AG04450 (cell line): ENCODE measurements at regions not wholly inside any gene's neighbourhood (a gene's known extent, or its start where the extent isn't known, plus 50 kb on each side); places are given as distances from the start of the nearest gene placed in this dataset.

ENCODE experiments used
- CTCF ChIA-PET: fragments of 300-600, 350-600 bp; formaldehyde crosslinking; extraction: SDS; loops from one replicate; lab custom pipeline; 2022; ENCODE audit warnings: antibody characterized with exemption, inconsistent platforms; lab: Charles Lee
- POLR2A ChIA-PET: fragments of 350-600 bp; formaldehyde crosslinking; extraction: SDS; loops from one replicate; lab custom pipeline; 2021; ENCODE audit warnings: antibody characterized with exemption, inconsistent platforms; lab: Yijun Ruan, JAX
- DNase-seq: peaks from one replicate; pipeline ENCODE4 v3.0.0-alpha.2; 2011; ENCODE audit warnings: low read depth, low spot score
- H3K27ac ChIP-seq: one replicate; pipeline ENCODE4 v1.5.1; 2012; ENCODE audit warnings: low read depth, low read length, control low read depth
- H3K27me3 ChIP-seq: one replicate; pipeline ENCODE4 v1.6.0; 2012; ENCODE audit warnings: low read length; ENCODE audit not compliant: control insufficient read depth, insufficient read depth
- H3K4me3 ChIP-seq: 2 replicates; pipeline ENCODE4 v1.5.1; 2011; ENCODE audit warnings: mild to moderate bottlenecking, low read depth, low read length, control low read depth
- H3K9me3 ChIP-seq: 2 replicates; pipeline ENCODE4 v1.5.1; 2012; ENCODE audit warnings: low read length; ENCODE audit not compliant: control insufficient read depth, insufficient read depth
- TF ChIP-seq, protein P1 (sequence below): IDR thresholded peaks from 2 replicates; pipeline ENCODE4 v1.5.1; 2011; ENCODE audit warnings: low read depth, low read length, control low read depth, inconsistent platforms

DNA sequence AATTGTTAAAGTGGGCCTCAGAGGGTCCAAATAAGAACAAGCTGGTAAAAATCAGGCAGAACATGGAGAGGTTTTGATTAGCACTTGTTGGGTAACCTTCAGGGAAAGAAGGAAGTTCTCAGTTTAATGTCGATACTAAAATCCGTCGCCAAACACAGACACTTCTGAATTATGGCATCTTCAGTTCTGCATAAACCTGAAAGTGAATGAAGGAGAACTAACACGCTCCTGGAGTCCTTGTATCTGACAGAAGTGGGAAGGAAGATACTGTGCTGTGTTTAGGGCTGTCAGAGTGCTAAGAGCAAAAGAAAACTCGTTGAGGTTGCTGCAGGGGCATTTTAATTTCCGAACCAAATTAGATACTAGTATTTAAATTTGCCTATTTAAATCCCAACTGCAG is 106.2 kb downstream of the TMA16 start:
- TF ChIP-seq, protein P1, sequence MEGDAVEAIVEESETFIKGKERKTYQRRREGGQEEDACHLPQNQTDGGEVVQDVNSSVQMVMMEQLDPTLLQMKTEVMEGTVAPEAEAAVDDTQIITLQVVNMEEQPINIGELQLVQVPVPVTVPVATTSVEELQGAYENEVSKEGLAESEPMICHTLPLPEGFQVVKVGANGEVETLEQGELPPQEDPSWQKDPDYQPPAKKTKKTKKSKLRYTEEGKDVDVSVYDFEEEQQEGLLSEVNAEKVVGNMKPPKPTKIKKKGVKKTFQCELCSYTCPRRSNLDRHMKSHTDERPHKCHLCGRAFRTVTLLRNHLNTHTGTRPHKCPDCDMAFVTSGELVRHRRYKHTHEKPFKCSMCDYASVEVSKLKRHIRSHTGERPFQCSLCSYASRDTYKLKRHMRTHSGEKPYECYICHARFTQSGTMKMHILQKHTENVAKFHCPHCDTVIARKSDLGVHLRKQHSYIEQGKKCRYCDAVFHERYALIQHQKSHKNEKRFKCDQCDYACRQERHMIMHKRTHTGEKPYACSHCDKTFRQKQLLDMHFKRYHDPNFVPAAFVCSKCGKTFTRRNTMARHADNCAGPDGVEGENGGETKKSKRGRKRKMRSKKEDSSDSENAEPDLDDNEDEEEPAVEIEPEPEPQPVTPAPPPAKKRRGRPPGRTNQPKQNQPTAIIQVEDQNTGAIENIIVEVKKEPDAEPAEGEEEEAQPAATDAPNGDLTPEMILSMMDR, result no peak
- H3K4me3 ChIP-seq, result no peak overlapping the region
- H3K27me3 ChIP-seq, result no peaks in the 10 kb centered on the region
- H3K27ac ChIP-seq, result no peak overlapping the region
- POLR2A ChIA-PET, result no interaction called here
- H3K9me3 ChIP-seq, result no peaks in the 10 kb centered on the region
- DNase-seq, result no peak
- CTCF ChIA-PET, result interaction anchor here (1.5 kb wide), 1 partner anchor 50 kb away, joined by 4 read pairs; no protein-coding TSS in a partner anchor

DNA sequence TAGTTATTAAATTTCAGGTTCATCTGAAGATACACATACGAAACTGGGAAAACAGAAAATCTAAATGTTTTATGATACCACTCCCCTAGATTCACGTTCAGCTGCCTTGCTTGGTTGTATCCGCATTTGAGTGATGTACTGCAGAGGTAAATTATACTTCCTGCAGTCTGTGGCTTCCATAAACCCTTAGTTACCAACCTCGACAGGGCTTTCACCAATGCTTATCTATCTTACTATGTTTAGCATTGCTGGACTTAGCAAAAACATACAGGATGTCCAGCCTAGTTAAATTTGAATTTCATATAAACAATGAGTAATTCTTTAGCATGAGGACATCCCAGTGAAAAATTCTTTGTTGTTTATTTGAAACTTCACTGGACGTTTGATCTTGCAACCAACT is 108.8 kb downstream of the TMA16 start:
- Histone ChIP-seq H3K9me3 (no peaks in the 10 kb centered on the region), H3K27ac (no peak overlapping the region), H3K27me3 (no peaks in the 10 kb centered on the region), H3K4me3 (no peak overlapping the region)
- POLR2A ChIA-PET, result no interaction called here
- TF ChIP-seq, protein P1, result no peak
- CTCF ChIA-PET, result interaction anchor here (0.8 kb wide), 1 partner anchor 48 kb away, joined by 3 read pairs; no protein-coding TSS in a partner anchor
- no peak for DNase-seq

DNA sequence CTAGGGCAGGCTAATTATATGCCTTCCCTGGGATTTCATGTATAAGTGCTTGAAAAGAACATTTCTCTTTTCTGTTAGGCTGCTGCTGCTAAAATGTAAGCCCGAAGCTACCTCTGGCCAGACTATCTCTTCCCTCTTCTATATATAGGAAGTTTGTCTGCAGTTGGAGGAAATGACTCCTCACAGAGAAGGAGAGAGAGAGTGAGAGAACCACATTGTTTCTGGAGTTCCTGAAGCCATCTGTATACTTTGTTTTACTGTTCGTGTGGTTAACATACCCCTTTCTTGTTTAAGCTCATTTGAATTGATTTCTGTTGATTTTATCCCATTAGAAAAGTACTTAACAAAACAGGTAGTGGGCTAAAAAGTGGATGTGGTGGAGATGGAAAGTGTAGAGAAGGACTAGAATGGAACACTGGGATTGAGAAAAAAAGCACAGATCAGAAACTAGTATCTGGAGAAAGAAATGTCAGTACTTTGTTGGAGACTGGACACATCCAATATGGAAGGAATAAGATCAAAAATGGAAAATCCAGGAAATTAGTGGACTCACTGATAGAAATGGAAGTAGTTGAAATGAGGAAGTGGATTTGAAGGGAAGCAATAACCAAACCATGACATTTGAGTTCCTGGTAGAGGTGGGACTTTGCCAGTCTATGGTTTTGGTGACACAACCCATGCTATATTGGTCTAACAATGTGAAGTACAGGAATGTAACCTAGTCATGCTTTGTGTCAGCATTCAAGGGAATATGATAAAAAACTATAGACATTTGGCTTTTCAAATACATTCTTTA is 112.6 kb downstream of the TMA16 start:
- TF ChIP-seq, protein P1, result no peak
- Histone ChIP-seq H3K27me3 (no peaks in the 10 kb centered on the region), H3K4me3 (no peak overlapping the region), H3K9me3 (no peaks in the 10 kb centered on the region), H3K27ac (no peak overlapping the region)
- ChIA-PET CTCF (no interaction called here), POLR2A (no interaction called here)
- DNase-seq, result no peak

DNA sequence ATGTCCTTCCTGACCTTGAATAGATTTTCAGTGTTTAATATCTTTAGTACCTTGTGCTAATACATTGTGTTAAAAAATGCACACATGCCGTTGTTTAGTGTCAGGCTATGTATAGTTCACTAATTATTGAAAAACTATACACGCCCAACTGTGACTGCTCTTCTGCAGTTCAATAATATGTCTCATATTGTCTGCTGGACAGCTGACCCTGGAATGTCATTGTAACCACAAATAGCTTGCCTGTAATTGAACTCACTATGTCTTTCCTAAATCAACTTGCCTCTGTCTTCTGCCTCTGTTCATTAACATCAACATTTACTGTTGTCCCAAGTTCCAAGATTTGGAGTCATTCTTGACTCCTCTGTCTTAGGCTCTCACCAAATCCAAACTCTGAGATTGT is 114.5 kb downstream of the TMA16 start:
- Histone ChIP-seq H3K9me3 (no peaks in the 10 kb centered on the region), H3K4me3 (no peak overlapping the region), H3K27ac (no peak overlapping the region), H3K27me3 (no peaks in the 10 kb centered on the region)
- ChIA-PET CTCF (no interaction called here), POLR2A (no interaction called here)
- DNase-seq, result no peak
- TF ChIP-seq, protein P1, result no peak

DNA sequence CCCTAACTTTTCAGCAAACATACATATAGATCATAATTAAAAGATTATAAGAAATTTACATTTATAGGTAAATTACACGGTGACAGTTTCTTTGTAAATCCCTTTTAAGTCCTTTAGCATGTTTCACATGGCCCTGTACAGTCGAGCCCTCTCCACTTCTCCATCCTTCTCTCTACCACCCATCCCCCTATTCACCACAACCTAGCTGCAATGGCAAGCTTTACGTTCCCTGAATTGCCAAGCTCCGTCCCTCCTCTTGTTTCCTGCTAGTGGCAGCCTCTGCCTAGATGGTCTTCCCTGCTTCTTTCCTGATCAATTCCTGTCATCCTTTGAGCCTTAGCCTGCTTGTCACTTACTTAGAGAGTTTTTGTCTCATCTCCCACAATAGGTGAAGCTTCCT is 116.2 kb downstream of the TMA16 start:
- CTCF ChIA-PET, result no interaction called here
- POLR2A ChIA-PET, result no interaction called here
- no peak overlapping the region for H3K4me3 ChIP-seq
- no peak overlapping the region for H3K27ac ChIP-seq
- TF ChIP-seq, protein P1, result no peak
- DNase-seq, result no peak
- no peaks in the 10 kb centered on the region for H3K27me3 ChIP-seq
- no peaks in the 10 kb centered on the region for H3K9me3 ChIP-seq
